OCI-LY1 (cell line): ENCODE measurements at regions not wholly inside any gene's neighbourhood (a gene's known extent, or its start where the extent isn't known, plus 50 kb on each side); places are given as distances from the start of the nearest gene placed in this dataset.

Experiments used
- H2AFZ ChIP-seq: fragments of 200-600 bp; sonication (generic), shearing (Covaris generic); 2 replicates; pipeline ENCODE4 v1.6.0; 2014; ENCODE audit warnings: antibody characterized with exemption, mild to moderate bottlenecking, low read length
- H3F3A ChIP-seq: fragments of 200-600 bp; sonication (generic), shearing (Covaris generic); 2 replicates; pipeline ENCODE4 v1.6.0; 2014; ENCODE audit warnings: mild to moderate bottlenecking, antibody characterized with exemption, low read length, moderate library complexity; ENCODE audit not compliant: insufficient read depth
- H3K27ac ChIP-seq: fragments of 200-600 bp; sonication (generic); 2 replicates; pipeline ENCODE4 v1.5.1; 2014; ENCODE audit warnings: low read length, mixed run types, mild to moderate bottlenecking, low read depth; ENCODE audit not compliant: poor library complexity, severe bottlenecking
- H3K27me3 ChIP-seq: fragments of 200-600 bp; sonication (generic); 2 replicates; pipeline ENCODE4 v1.6.0; 2014; ENCODE audit warnings: antibody characterized with exemption, mild to moderate bottlenecking, low read length, moderate library complexity; ENCODE audit not compliant: insufficient read depth
- H3K36me3 ChIP-seq: fragments of 200-600 bp; sonication (generic); 2 replicates; pipeline ENCODE4 v1.6.1; 2014; ENCODE audit warnings: mild to moderate bottlenecking, antibody characterized with exemption, low read length, moderate library complexity, mixed read lengths; ENCODE audit not compliant: insufficient read depth
- H3K4me1 ChIP-seq: fragments of 200-600 bp; sonication (generic); 2 replicates; pipeline ENCODE4 v1.5.1; 2014; ENCODE audit warnings: mild to moderate bottlenecking, low read length, moderate library complexity; ENCODE audit not compliant: insufficient read depth, severe bottlenecking
- H3K4me2 ChIP-seq: fragments of 200-600 bp; sonication (generic), shearing (Covaris generic); 2 replicates; pipeline ENCODE4 v1.6.1; 2014; ENCODE audit warnings: low read length
- H3K4me3 ChIP-seq: fragments of 200-600 bp; sonication (generic); 2 replicates; pipeline ENCODE4 v1.5.1; 2014; ENCODE audit warnings: low read length, low read depth, mild to moderate bottlenecking, mixed read lengths; ENCODE audit not compliant: poor library complexity, severe bottlenecking
- H3K79me2 ChIP-seq: fragments of 200-600 bp; shearing (Covaris generic); 2 replicates; pipeline ENCODE4 v1.6.1; 2016; ENCODE audit warnings: mixed run types, low read length, mixed read lengths; ENCODE audit not compliant: insufficient read depth
- H3K9ac ChIP-seq: fragments of 200-600 bp; sonication (generic), shearing (Covaris generic); 2 replicates; pipeline ENCODE4 v1.6.1; 2014; ENCODE audit warnings: mild to moderate bottlenecking, low read length, mixed read lengths
- H3K9me2 ChIP-seq: fragments of 200-600 bp; sonication (generic), shearing (Covaris generic); 2 replicates; pipeline ENCODE4 v1.6.1; 2014; ENCODE audit warnings: low read depth, mild to moderate bottlenecking, low read length, mixed read lengths
- H3K9me3 ChIP-seq: fragments of 200-600 bp; shearing (Covaris generic); 2 replicates; pipeline ENCODE4 v1.6.1; 2014; ENCODE audit warnings: low read length, mixed read lengths
- H4K20me1 ChIP-seq: fragments of 200-600 bp; sonication (generic), shearing (Covaris generic); 2 replicates; pipeline ENCODE4 v1.6.0; 2016; ENCODE audit warnings: mild to moderate bottlenecking, low read length; ENCODE audit not compliant: insufficient read depth
- CTCF ChIP-seq: fragments of 200-600 bp; sonication (generic), shearing (Covaris generic); IDR thresholded peaks from 2 replicates; pipeline ENCODE4 v1.5.1; 2017; ENCODE audit warnings: mild to moderate bottlenecking, antibody characterized with exemption, low read length, moderate library complexity, mixed read lengths
- EZH2 ChIP-seq: fragments of 200-600 bp; sonication (generic), shearing (Covaris generic); IDR thresholded peaks from 2 replicates; pipeline ENCODE4 v1.8.0; 2017; ENCODE audit warnings: borderline replicate concordance, mixed run types, mild to moderate bottlenecking, antibody characterized with exemption, low read length, moderate library complexity, mixed read lengths

- H3K9ac ChIP-seq: peak overlapping the region; percentile 38
- peak overlapping the region; percentile 10; the same call in 1 of the 2 replicates for H2AFZ ChIP-seq
- peak overlapping the region; percentile 90 for H3K27ac ChIP-seq
- no peaks in the 10 kb centered on the region for H3K79me2 ChIP-seq
- peak overlapping the region; percentile 3 for H3K4me3 ChIP-seq
- H3F3A ChIP-seq: no peaks in the 10 kb centered on the region
- peak overlapping the region; percentile 32 for H3K4me2 ChIP-seq
- no peaks in the 10 kb centered on the region for H4K20me1 ChIP-seq
- H3K9me3 ChIP-seq: peaks cover 15% of the 10 kb centered on the region
- no peaks in the 10 kb centered on the region for H3K9me2 ChIP-seq
- peaks cover 71% of the 10 kb centered on the region for H3K4me1 ChIP-seq
- no peaks in the 10 kb centered on the region for H3K27me3 ChIP-seq
- no peak for TF ChIP-seq EZH2
- TF ChIP-seq CTCF: no peak
- peaks cover 5% of the 10 kb centered on the region; the same call in 1 of the 2 replicates for H3K36me3 ChIP-seq
These were observed 123.5 kb upstream of the TBL1XR1 start for GRCh38 chr3:177320765-177321247.

- Histone ChIP-seq H3F3A (0 out of 2 replicates have a peak, but pooled peaks cover 6% of the 10 kb centered on the region), H3K9me2 (no peaks in the 10 kb centered on the region), H4K20me1 (no peaks in the 10 kb centered on the region), H3K9ac (peak overlapping the region; percentile 38), H3K36me3 (peaks cover 5% of the 10 kb centered on the region; the same call in 1 of the 2 replicates), H3K4me1 (peaks cover 71% of the 10 kb centered on the region), H2AFZ (peak overlapping the region; percentile 22; the same call in 1 of the 2 replicates), H3K9me3 (peaks cover 15% of the 10 kb centered on the region), H3K4me3 (no peak overlapping the region), H3K27me3 (no peaks in the 10 kb centered on the region), H3K79me2 (no peaks in the 10 kb centered on the region), H3K4me2 (peak overlapping the region; percentile 32), H3K27ac (peak overlapping the region; percentile 90)
- TF ChIP-seq EZH2 (no peak), CTCF (no peak)
These were observed 124.5 kb upstream of the TBL1XR1 start for GRCh38 chr3:177321819-177322218.

GRCh38 chr3:177322881-177323280 is 125.6 kb upstream of the TBL1XR1 start:
- no peaks in the 10 kb centered on the region for H3K79me2 ChIP-seq
- 0 out of 2 replicates have a peak, but pooled peaks cover 6% of the 10 kb centered on the region for H3F3A ChIP-seq
- no peak overlapping the region for H3K27ac ChIP-seq
- H3K36me3 ChIP-seq: peaks cover 5% of the 10 kb centered on the region; the same call in 1 of the 2 replicates
- TF ChIP-seq EZH2: no peak
- no peak for TF ChIP-seq CTCF
- H3K9me2 ChIP-seq: no peaks in the 10 kb centered on the region
- peaks cover 65% of the 10 kb centered on the region for H3K4me1 ChIP-seq
- no peak overlapping the region for H3K4me2 ChIP-seq
- no peaks in the 10 kb centered on the region for H3K27me3 ChIP-seq
- no peaks in the 10 kb centered on the region for H4K20me1 ChIP-seq
- peaks cover 11% of the 10 kb centered on the region for H3K9me3 ChIP-seq
- H2AFZ ChIP-seq: no peak overlapping the region
- no peak overlapping the region for H3K4me3 ChIP-seq
- no peak overlapping the region for H3K9ac ChIP-seq
